HEK293T (cell line): ENCODE measurements at regions not wholly inside any gene's neighbourhood (a gene's known extent, or its start where the extent isn't known, plus 50 kb on each side); places are given as distances from the start of the nearest gene placed in this dataset.

Experiments used
- CTCF ChIA-PET: fragments of 350-600 bp; formaldehyde crosslinking; extraction: SDS; loops from one replicate; lab custom pipeline; 2021; ENCODE audit warnings: antibody characterized with exemption, inconsistent platforms; lab: Yijun Ruan, JAX
- POLR2A ChIA-PET: fragments of 350-600 bp; formaldehyde crosslinking; extraction: SDS; loops from one replicate; lab custom pipeline; 2020; ENCODE audit warnings: antibody characterized with exemption, inconsistent platforms; lab: Yijun Ruan, JAX
- DNase-seq: peaks from one replicate; pipeline ENCODE4 v3.0.0; 2012; ENCODE audit warnings: mixed read lengths; ENCODE audit errors: extremely low spot score
- ARNT ChIP-seq: fragments of 450-650 bp; IDR thresholded peaks from 2 replicates; pipeline ENCODE4 v1.6.1; 2017; ENCODE audit warnings: mild to moderate bottlenecking
- BHLHE40 ChIP-seq: fragments of 450-650 bp; IDR thresholded peaks from 2 replicates; pipeline ENCODE4 v1.6.1; 2016; ENCODE audit warnings: mild to moderate bottlenecking, moderate library complexity, borderline replicate concordance
- CTBP1 ChIP-seq: fragments of 450-650 bp; IDR thresholded peaks from 2 replicates; pipeline ENCODE4 v1.6.1; 2016; ENCODE audit warnings: borderline replicate concordance
- ELF4 ChIP-seq: fragments of 450-650 bp; IDR thresholded peaks from 2 replicates; pipeline ENCODE4 v1.6.1; 2017; ENCODE audit warnings: antibody characterized with exemption
- FOXA1 ChIP-seq: fragments of 450-650 bp; IDR thresholded peaks from 2 replicates; pipeline ENCODE4 v1.6.1; 2016; ENCODE audit warnings: mild to moderate bottlenecking
- FOXK2 ChIP-seq: fragments of 450-650 bp; IDR thresholded peaks from 2 replicates; pipeline ENCODE4 v1.6.1; 2016; ENCODE audit warnings: mild to moderate bottlenecking
- FOXM1 ChIP-seq: fragments of 450-650 bp; IDR thresholded peaks from 2 replicates; pipeline ENCODE4 v1.6.1; 2017; ENCODE audit warnings: mild to moderate bottlenecking, borderline replicate concordance
- HDGF ChIP-seq: fragments of 450-650 bp; IDR thresholded peaks from 2 replicates; pipeline ENCODE4 v1.6.1; 2017; ENCODE audit warnings: antibody characterized with exemption, borderline replicate concordance
- L3MBTL2 ChIP-seq: fragments of 450-650 bp; conservative IDR thresholded peaks from 2 replicates; pipeline ENCODE4 v1.6.1; 2016; ENCODE audit warnings: mild to moderate bottlenecking
- LEF1 ChIP-seq: fragments of 450-650 bp; IDR thresholded peaks from 2 replicates; pipeline ENCODE4 v1.6.1; 2017; ENCODE audit warnings: mild to moderate bottlenecking, borderline replicate concordance
- NFRKB ChIP-seq: fragments of 450-650 bp; IDR thresholded peaks from 2 replicates; pipeline ENCODE4 v1.6.1; 2016; ENCODE audit warnings: mild to moderate bottlenecking, moderate library complexity
- PKNOX1 ChIP-seq: fragments of 450-650 bp; IDR thresholded peaks from 2 replicates; pipeline ENCODE4 v1.6.1; 2016
- SP1 ChIP-seq: fragments of 450-650 bp; IDR thresholded peaks from 2 replicates; pipeline ENCODE4 v1.6.1; 2017
- SUZ12 ChIP-seq: fragments of 450-650 bp; IDR thresholded peaks from 2 replicates; pipeline ENCODE4 v1.6.1; 2016; ENCODE audit warnings: mild to moderate bottlenecking
- TARDBP ChIP-seq: fragments of 450-650 bp; IDR thresholded peaks from 2 replicates; pipeline ENCODE4 v1.6.1; 2016
- ZNF384 ChIP-seq: fragments of 450-650 bp; IDR thresholded peaks from 2 replicates; pipeline ENCODE4 v1.6.1; 2016

- DNase-seq = no peak
- TF ChIP-seq NFRKB = no peak
- no peak for TF ChIP-seq LEF1
- TF ChIP-seq HDGF = no peak
- TF ChIP-seq ELF4 = no peak
- TF ChIP-seq FOXM1 = no peak
- TF ChIP-seq SP1 = no peak
- TF ChIP-seq FOXA1 = no peak
- no peak for TF ChIP-seq FOXK2
- no peak for TF ChIP-seq TARDBP
- TF ChIP-seq SUZ12 = no peak
- TF ChIP-seq L3MBTL2 = no peak
- TF ChIP-seq ARNT = no peak
- TF ChIP-seq BHLHE40 = no peak
- TF ChIP-seq PKNOX1 = no peak
- TF ChIP-seq ZNF384 = no peak
- no peak for TF ChIP-seq CTBP1
- ChIA-PET CTCF (no interaction called here), POLR2A (no interaction called here)
Measured at GRCh38 chr13:106804991-106805390, 237.1 kb upstream of the ARGLU1 start.

GRCh38 chr13:106802917-106803316 is 235.0 kb upstream of the ARGLU1 start:
- no peak for TF ChIP-seq HDGF
- no peak for TF ChIP-seq FOXM1
- no peak for TF ChIP-seq SUZ12
- TF ChIP-seq FOXK2 = no peak
- TF ChIP-seq ZNF384 = no peak
- TF ChIP-seq FOXA1 = no peak
- TF ChIP-seq ELF4 = no peak
- no peak for TF ChIP-seq PKNOX1
- no peak for TF ChIP-seq CTBP1
- TF ChIP-seq BHLHE40 = no peak
- TF ChIP-seq SP1 = no peak
- TF ChIP-seq TARDBP = no peak
- TF ChIP-seq ARNT = no peak
- TF ChIP-seq NFRKB = no peak
- TF ChIP-seq LEF1 = no peak
- no peak for TF ChIP-seq L3MBTL2
- ChIA-PET CTCF (no interaction called here), POLR2A (no interaction called here)
- DNase-seq = no peak

- CTCF ChIA-PET = no interaction called here
- POLR2A ChIA-PET = no interaction called here
- DNase-seq = no peak
- TF ChIP-seq TARDBP = no peak
- TF ChIP-seq BHLHE40 = no peak
- no peak for TF ChIP-seq ARNT
- TF ChIP-seq CTBP1 = no peak
- TF ChIP-seq FOXM1 = no peak
- TF ChIP-seq SP1 = no peak
- TF ChIP-seq FOXA1 = no peak
- TF ChIP-seq L3MBTL2 = no peak
Measured at GRCh38 chr13:106799781-106800335, 231.9 kb upstream of the ARGLU1 start.

GRCh38 chr13:106797081-106797640 is 229.2 kb upstream of the ARGLU1 start:
- POLR2A ChIA-PET = no interaction called here

DNA sequence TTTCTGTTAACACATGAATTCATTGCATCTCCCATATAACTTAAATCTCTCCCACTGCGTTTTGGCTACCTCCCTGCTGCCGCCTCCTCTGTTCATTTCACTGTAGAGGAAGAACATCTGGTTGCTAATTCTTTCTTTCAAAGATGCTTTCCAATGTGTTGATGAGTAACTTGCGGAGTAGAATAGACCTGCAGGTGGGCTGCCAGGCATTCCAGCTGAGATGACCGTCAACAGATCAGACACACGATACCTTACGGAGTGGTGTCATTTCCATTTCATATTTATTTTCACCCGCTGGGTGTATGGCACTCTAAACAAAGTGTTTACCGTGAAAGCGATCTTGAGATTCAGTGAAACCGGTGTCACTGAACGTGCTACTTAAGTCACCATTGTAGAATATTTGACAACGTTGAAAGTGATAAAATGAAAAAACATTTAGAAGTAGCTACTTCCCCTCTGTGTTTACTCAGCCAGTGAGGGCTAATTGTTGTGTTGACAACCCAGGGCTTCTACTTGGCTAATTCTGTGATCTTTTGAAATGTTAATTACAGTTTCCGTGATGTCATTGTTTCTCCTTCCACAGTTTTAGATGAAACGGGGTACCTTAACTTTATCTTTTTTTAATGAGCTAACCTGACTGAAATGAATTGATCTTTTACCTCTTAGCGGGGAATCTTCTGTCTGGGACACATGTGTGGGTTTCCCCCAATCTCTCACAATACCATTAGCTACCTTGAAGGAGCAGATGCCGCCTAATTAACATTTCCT is 228.5 kb upstream of the ARGLU1 start:
- DNase-seq = no peak
- ChIA-PET CTCF (interaction anchor here (0.6 kb wide), 1 partner anchor 10 kb away, joined by 3 read pairs; no protein-coding TSS in a partner anchor), POLR2A (no interaction called here)
- TF ChIP-seq ARNT (no peak), L3MBTL2 (no peak), SUZ12 (no peak), TARDBP (no peak), ELF4 (no peak), NFRKB (no peak), HDGF (no peak)

More at GRCh38 chr13:106797081-106797640, 229.2 kb upstream of the ARGLU1 start:
- no peak for TF ChIP-seq SP1
- no peak for TF ChIP-seq HDGF
- TF ChIP-seq TARDBP = no peak
- no peak for TF ChIP-seq LEF1
- no peak for TF ChIP-seq FOXA1
- no peak for TF ChIP-seq L3MBTL2
- TF ChIP-seq ARNT = no peak
- no peak for TF ChIP-seq SUZ12
- TF ChIP-seq CTBP1 = no peak
- no peak for TF ChIP-seq NFRKB
- no peak for TF ChIP-seq ZNF384
- no peak for TF ChIP-seq BHLHE40
- TF ChIP-seq FOXM1 = no peak
- no peak for TF ChIP-seq ELF4
- TF ChIP-seq PKNOX1 = no peak
- TF ChIP-seq FOXK2 = no peak
- CTCF ChIA-PET = interaction anchor here (0.6 kb wide), 1 partner anchor 9 kb away, joined by 3 read pairs; no protein-coding TSS in a partner anchor
- DNase-seq = no peak
